Adrenal gland (tissue), 9 donors: ENCODE measurements at regions not wholly inside any gene's neighbourhood (a gene's known extent, or its start where the extent isn't known, plus 50 kb on each side); places are given as distances from the start of the nearest gene placed in this dataset.

Experiments
- DNase-seq, 7 donors: peaks; one replicate each; pipeline ENCODE4 v3.0.0-alpha.2; 2019 to 2020
- H3K27ac ChIP-seq, 5 donors: fragments of 200-600 bp; sonication (generic) in 4 of 5; 1 replicate in 3 of 5; 2 replicates in 2 of 5; pipeline versions ENCODE4 v1.5.1 to v1.8.0; 2016 to 2020; ENCODE audit warnings: mild to moderate bottlenecking in 1 of 5
- H3K27me3 ChIP-seq: fragments of 200-600 bp; 2 replicates; pipeline ENCODE4 v1.8.0; 2021
- H3K36me3 ChIP-seq, 2 donors: fragments of 200-600 bp; replicated peaks in 1 of 2; 1 replicate in 1 of 2; 2 replicates in 1 of 2; pipeline versions ENCODE4 v1.5.1 to v1.8.0; 2018 to 2022
- H3K4me1 ChIP-seq, 2 donors: fragments of 200-600 bp; replicated peaks in 1 of 2; 1 replicate in 1 of 2; 2 replicates in 1 of 2; pipeline versions ENCODE4 v1.5.1 to v1.8.0; 2018 to 2021
- H3K4me3 ChIP-seq, 4 donors: fragments of 200-600 bp; sonication (generic) in 3 of 4; one replicate each; pipeline ENCODE4 v1.5.1; 2016 to 2018
- H3K9me3 ChIP-seq, 3 donors: fragments of 200-600 bp; sonication (generic) in 1 of 3; replicated peaks in 1 of 3; 1 replicate in 2 of 3; 2 replicates in 1 of 3; pipeline versions ENCODE4 v1.5.1 to v1.8.0; 2016 to 2021
- POLR2A ChIP-seq, 2 donors: fragments of 450-650 bp; IDR thresholded peaks; one replicate each; pipeline ENCODE4 v1.6.1; 2017; ENCODE audit warnings: antibody characterized with exemption in 2 of 2, mild to moderate bottlenecking in 2 of 2, moderate library complexity in 1 of 2
- WGBS, 4 donors: extraction: QIAGEN DNeasy Blood & Tissue Kit in 2 of 4; methylation state at CpG; one replicate each; pipeline versions ENCODE4 v1.1.5 to v1.1.7; 2013 to 2017; 5-methylcytosine and 5-hydroxymethylcytosine counted together
- intact Hi-C, 2 donors: fragments of 100-400 bp; cut with DNase I; formaldehyde crosslinking; loops; one replicate each; pipeline versions ENCODE4 v1.14.1 to v1.15.0; 2022 to 2023
- TF ChIP-seq, protein P1 (sequence below), 6 experiments: fragments of 450-650 bp in 4 of 6; fragments of 200-600 bp in 2 of 6; sonication (generic) in 1 of 6; IDR thresholded peaks; 1 replicate in 5 of 6; 2 replicates in 1 of 6; pipeline versions ENCODE4 v1.5.1 to v1.8.0; 2016 to 2021; ENCODE audit warnings: antibody characterized with exemption in 6 of 6, mild to moderate bottlenecking in 2 of 6, moderate library complexity in 1 of 6
- donor health status: healthy with polysubstance abuse.
- donor health status: Bipolar disorder and iron deficiency.
- donor health status: DM: yes; HTN: yes; CAD: no.
- donor health status: DM: no; HTN: no; CAD: no.
- donor health status: DM: no; HTN: no; CAD: no.

GRCh38 chr11:10938231-10938630 lies 80.4 kb upstream of the ZBED5 start:
- no peaks in the 10 kb centered on the region for H3K27me3 ChIP-seq
- TF ChIP-seq POLR2A (IDR thresholded peaks at IDR 0.05) = no peak
- TF ChIP-seq, protein P1, sequence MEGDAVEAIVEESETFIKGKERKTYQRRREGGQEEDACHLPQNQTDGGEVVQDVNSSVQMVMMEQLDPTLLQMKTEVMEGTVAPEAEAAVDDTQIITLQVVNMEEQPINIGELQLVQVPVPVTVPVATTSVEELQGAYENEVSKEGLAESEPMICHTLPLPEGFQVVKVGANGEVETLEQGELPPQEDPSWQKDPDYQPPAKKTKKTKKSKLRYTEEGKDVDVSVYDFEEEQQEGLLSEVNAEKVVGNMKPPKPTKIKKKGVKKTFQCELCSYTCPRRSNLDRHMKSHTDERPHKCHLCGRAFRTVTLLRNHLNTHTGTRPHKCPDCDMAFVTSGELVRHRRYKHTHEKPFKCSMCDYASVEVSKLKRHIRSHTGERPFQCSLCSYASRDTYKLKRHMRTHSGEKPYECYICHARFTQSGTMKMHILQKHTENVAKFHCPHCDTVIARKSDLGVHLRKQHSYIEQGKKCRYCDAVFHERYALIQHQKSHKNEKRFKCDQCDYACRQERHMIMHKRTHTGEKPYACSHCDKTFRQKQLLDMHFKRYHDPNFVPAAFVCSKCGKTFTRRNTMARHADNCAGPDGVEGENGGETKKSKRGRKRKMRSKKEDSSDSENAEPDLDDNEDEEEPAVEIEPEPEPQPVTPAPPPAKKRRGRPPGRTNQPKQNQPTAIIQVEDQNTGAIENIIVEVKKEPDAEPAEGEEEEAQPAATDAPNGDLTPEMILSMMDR (IDR thresholded peaks at IDR 0.05) = no peak
- intact Hi-C loops = loop anchor here in 1 of 2 donors (10.0 kb wide), 2 partner anchors 133 to 837 kb away; partner anchors contain the start of gene EIF4G2
- no peak overlapping the region for H3K27ac ChIP-seq
- H3K4me1 ChIP-seq = no peaks in the 10 kb centered on the region
- no peaks in the 10 kb centered on the region for H3K36me3 ChIP-seq
- no peaks in the 10 kb centered on the region for H3K9me3 ChIP-seq
- 89 to 93% (median 92%) methylated on average over 3 to 5 of the region's 5 CpGs for WGBS, 4 donors
- no peak for DNase-seq
- no peak overlapping the region for H3K4me3 ChIP-seq

DNA sequence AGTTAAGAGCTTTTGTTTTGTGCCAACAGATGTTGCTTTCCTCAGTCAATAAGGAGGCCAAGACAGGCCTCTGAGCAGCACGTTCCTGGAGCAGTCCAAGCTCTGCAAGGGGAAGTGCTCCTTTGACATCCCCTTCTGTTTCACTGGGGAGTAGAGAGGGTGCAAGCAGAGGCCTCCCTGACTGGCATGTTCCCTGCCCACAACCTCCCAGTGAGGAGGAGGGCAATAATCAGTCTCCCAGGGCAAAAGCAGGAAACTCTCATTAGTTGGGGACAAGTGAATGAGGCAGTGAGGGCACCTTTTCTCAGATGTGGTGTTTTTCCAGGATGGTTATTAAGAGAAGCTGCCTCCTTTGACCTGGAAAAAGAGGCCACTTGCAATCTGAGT lies 79.5 kb upstream of the ZBED5 start:
- intact Hi-C loops = loop anchor here in 1 of 2 donors (10.0 kb wide), 2 partner anchors 133 to 837 kb away; partner anchors contain the start of gene EIF4G2
- no peak for DNase-seq

GRCh38 chr11:10936626-10937384 lies 79.0 kb upstream of the ZBED5 start:
- no peak overlapping the region for H3K27ac ChIP-seq
- H3K36me3 ChIP-seq = no peaks in the 10 kb centered on the region
- H3K4me3 ChIP-seq = no peak overlapping the region
- intact Hi-C loops = loop anchor here in 1 of 2 donors (10.0 kb wide), 2 partner anchors 132 to 838 kb away; partner anchors contain the start of gene EIF4G2
- no peaks in the 10 kb centered on the region for H3K9me3 ChIP-seq
- no peaks in the 10 kb centered on the region for H3K27me3 ChIP-seq
- DNase-seq = no peak
- 93 to 97% (median 95%) methylated on average over 5 of the region's 5 CpGs for WGBS, 4 donors
- no peak for TF ChIP-seq POLR2A (IDR thresholded peaks at IDR 0.05)
- TF ChIP-seq, protein P1 (IDR thresholded peaks at IDR 0.05) = no peak
- no peaks in the 10 kb centered on the region for H3K4me1 ChIP-seq

More for the DNA sequence above, 79.5 kb upstream of the ZBED5 start:
- Histone ChIP-seq H3K27ac (no peak overlapping the region), H3K4me1 (no peaks in the 10 kb centered on the region), H3K36me3 (no peaks in the 10 kb centered on the region), H3K9me3 (no peaks in the 10 kb centered on the region), H3K4me3 (no peak overlapping the region), H3K27me3 (no peaks in the 10 kb centered on the region)
- WGBS, 4 donors = 50 to 74% (median 63%) methylated on average over 1 of the region's 1 CpG
- TF ChIP-seq, protein P1 (IDR thresholded peaks at IDR 0.05) = no peak
- no peak for TF ChIP-seq POLR2A (IDR thresholded peaks at IDR 0.05)

DNA sequence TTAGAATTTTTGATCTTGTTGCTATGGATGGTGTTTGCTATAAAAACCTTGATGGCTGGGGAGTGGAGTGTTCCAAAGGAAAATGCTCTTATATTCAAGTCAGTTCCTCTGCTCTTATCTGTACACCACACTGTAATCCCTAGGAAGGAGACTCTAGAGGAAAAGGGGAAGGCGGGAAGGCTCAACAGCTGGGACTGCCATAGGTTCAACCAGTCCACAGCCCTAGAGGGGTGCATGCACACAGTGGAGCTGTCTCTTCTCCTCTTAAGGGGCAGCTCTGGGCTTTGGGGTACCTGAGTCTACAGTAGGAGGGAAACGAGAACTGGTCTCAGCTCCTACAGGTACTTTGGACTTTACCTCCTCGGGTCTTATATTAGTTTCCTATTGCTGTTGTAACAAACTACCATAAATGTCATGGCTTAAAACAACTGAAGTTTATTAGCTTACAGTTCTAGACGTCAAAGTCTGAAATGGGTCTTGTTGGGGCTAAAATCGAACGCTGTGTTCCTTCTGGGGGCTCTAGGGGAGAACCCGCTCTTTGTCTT lies 77.2 kb upstream of the ZBED5 start:
- no peaks in the 10 kb centered on the region for H3K36me3 ChIP-seq
- H3K27me3 ChIP-seq = no peaks in the 10 kb centered on the region
- 86 to 95% (median 89%) methylated on average over 7 of the region's 7 CpGs for WGBS, 4 donors
- H3K4me3 ChIP-seq = no peak overlapping the region
- no peaks in the 10 kb centered on the region for H3K9me3 ChIP-seq
- intact Hi-C loops = loop anchor here in 1 of 2 donors (10.0 kb wide), 2 partner anchors 130 to 840 kb away; partner anchors contain the start of gene EIF4G2
- no peak for TF ChIP-seq POLR2A (IDR thresholded peaks at IDR 0.05)
- TF ChIP-seq, protein P1 (IDR thresholded peaks at IDR 0.05) = no peak
- no peak overlapping the region for H3K27ac ChIP-seq
- H3K4me1 ChIP-seq = no peaks in the 10 kb centered on the region
- no peak for DNase-seq
